PC-3 (cell line): ENCODE measurements at regions not wholly inside any gene's neighbourhood (a gene's known extent, or its start where the extent isn't known, plus 50 kb on each side); places are given as distances from the start of the nearest gene placed in this dataset.

Experiments
- CTCF ChIP-seq: fragments of 300-600 bp; sonication (generic); conservative IDR thresholded peaks from 2 replicates; pipeline ENCODE4 v1.5.1; 2017; ENCODE audit warnings: antibody characterized with exemption, low read depth, mild to moderate bottlenecking, low read length
- EZH2phosphoT487 ChIP-seq: fragments of 300-600 bp; sonication (generic); IDR thresholded peaks from 2 replicates; pipeline ENCODE4 v1.6.1; 2018; ENCODE audit warnings: mild to moderate bottlenecking, antibody characterized with exemption, low read length, borderline replicate concordance

GRCh38 chrX:40343319-40343718, 237.5 kb upstream of the ATP6AP2 start:
- no peak for TF ChIP-seq CTCF
- TF ChIP-seq EZH2phosphoT487 = no peak
